CD4-positive, alpha-beta T cell treated with Interferon gamma for 1 hour (primary cell): ENCODE measurements at regions not wholly inside any gene's neighbourhood (a gene's known extent, or its start where the extent isn't known, plus 50 kb on each side); places are given as distances from the start of the nearest gene placed in this dataset.
"Not testable (repeated sequence)": the region's sequence is repeated elsewhere in the genome, so short reads cannot be mapped to it uniquely, and the experiment has no call there.

ENCODE experiments used
- DNase-seq: peaks from one replicate; pipeline ENCODE4 v3.0.0-alpha.2; 2020

- DNase-seq: no peak
Measured at GRCh38 chr9:129430940-129431643, 189.8 kb downstream of the C9orf50 start.

GRCh38 chr9:129428864-129429577 lies 191.9 kb downstream of the C9orf50 start:
- DNase-seq: no peak

- no peak for DNase-seq
Measured at GRCh38 chr9:129427149-129427548, 193.8 kb downstream of the C9orf50 start.

GRCh38 chr9:129423755-129424154 lies 197.1 kb downstream of the C9orf50 start:
- not testable (repeated sequence) for DNase-seq

GRCh38 chr9:129423216-129423615 lies 197.7 kb downstream of the C9orf50 start:
- DNase-seq: no peak

- peak; percentile 12 for DNase-seq
Measured at GRCh38 chr9:129422843-129423192, 198.1 kb downstream of the C9orf50 start.

GRCh38 chr9:129422032-129422842 lies 198.7 kb downstream of the C9orf50 start:
- DNase-seq: no peak

- DNase-seq: no peak
Measured at GRCh38 chr9:129421371-129421770, 199.5 kb downstream of the C9orf50 start.

- no peak for DNase-seq
Measured at GRCh38 chr9:129420721-129421120, 200.2 kb downstream of the C9orf50 start.

- no peak for DNase-seq
Measured at GRCh38 chr9:129419382-129419899, 201.5 kb downstream of the C9orf50 start.

- DNase-seq: no peak
Measured at GRCh38 chr9:129418451-129418850, 202.4 kb downstream of the C9orf50 start.

GRCh38 chr9:129416821-129417539 lies 203.9 kb downstream of the C9orf50 start:
- peak; percentile 32 for DNase-seq

GRCh38 chr9:129415942-129416651 lies 204.8 kb downstream of the C9orf50 start:
- DNase-seq: no peak

GRCh38 chr9:129414993-129415941 lies 205.6 kb downstream of the C9orf50 start:
- DNase-seq: no peak

- DNase-seq: peak; percentile 67
Measured at GRCh38 chr9:129414377-129414992, 206.4 kb downstream of the C9orf50 start.

- DNase-seq: peak; percentile 99
Measured at GRCh38 chr9:129413537-129414376, 207.1 kb downstream of the C9orf50 start.

GRCh38 chr9:129412814-129413536 lies 207.9 kb downstream of the C9orf50 start:
- no peak for DNase-seq

- DNase-seq: not testable (repeated sequence)
Measured at GRCh38 chr9:129412176-129412813, 208.6 kb downstream of the C9orf50 start.
